ENCODE measurements at regions not wholly inside any gene's neighbourhood (a gene's known extent, or its start where the extent isn't known, plus 50 kb on each side); places are given as distances from the start of the nearest gene placed in this dataset.

- no peak for DNase-seq (ENCODE audit: low read depth, low spot score)
- no peak overlapping the region for H3K27ac Mint-ChIP-seq (ENCODE audit: unreplicated experiment)
These were observed 187.2 kb downstream of the KIT start for GRCh38 chr4:54844911-54845310.

GRCh38 chr4:54843946-54844345 lies 186.2 kb downstream of the KIT start:
- no peak for TF ChIP-seq CTCF (conservative IDR thresholded peaks at IDR 0.05)
- no peaks in the 10 kb centered on the region for H3K36me3 Mint-ChIP-seq (ENCODE audit: low read depth)
- no peaks in the 10 kb centered on the region for H3K9me3 Mint-ChIP-seq
- no peaks in the 10 kb centered on the region for H3K4me1 Mint-ChIP-seq
- H3K4me3 Mint-ChIP-seq, result no peak overlapping the region
- no peak for DNase-seq (ENCODE audit: low read depth, low spot score)
- H3K27ac Mint-ChIP-seq (ENCODE audit: unreplicated experiment), result no peak overlapping the region
- no peaks in the 10 kb centered on the region for H3K27me3 Mint-ChIP-seq (ENCODE audit: low read depth)

More at GRCh38 chr4:54844911-54845310, 187.2 kb downstream of the KIT start:
- TF ChIP-seq CTCF (conservative IDR thresholded peaks at IDR 0.05), result no peak
- Mint-ChIP-seq H3K36me3 (ENCODE audit: low read depth) (no peaks in the 10 kb centered on the region), H3K9me3 (no peaks in the 10 kb centered on the region), H3K4me3 (no peak overlapping the region), H3K4me1 (no peaks in the 10 kb centered on the region), H3K27me3 (ENCODE audit: low read depth) (no peaks in the 10 kb centered on the region)

GRCh38 chr4:54843106-54843505 lies 185.3 kb downstream of the KIT start:
- Mint-ChIP-seq H3K9me3 (no peaks in the 10 kb centered on the region), H3K4me1 (peaks cover 8% of the 10 kb centered on the region), H3K36me3 (ENCODE audit: low read depth) (no peaks in the 10 kb centered on the region), H3K4me3 (no peak overlapping the region), H3K27ac (ENCODE audit: unreplicated experiment) (no peak overlapping the region), H3K27me3 (ENCODE audit: low read depth) (no peaks in the 10 kb centered on the region)
- DNase-seq (ENCODE audit: low read depth, low spot score), result no peak
- TF ChIP-seq CTCF (conservative IDR thresholded peaks at IDR 0.05), result no peak

GRCh38 chr4:54842656-54843055 lies 184.9 kb downstream of the KIT start:
- H3K27me3 Mint-ChIP-seq (ENCODE audit: low read depth), result no peaks in the 10 kb centered on the region
- H3K4me3 Mint-ChIP-seq, result no peak overlapping the region
- no peak for DNase-seq (ENCODE audit: low read depth, low spot score)
- no peaks in the 10 kb centered on the region for H3K36me3 Mint-ChIP-seq (ENCODE audit: low read depth)
- TF ChIP-seq CTCF (conservative IDR thresholded peaks at IDR 0.05), result no peak
- peaks cover 13% of the 10 kb centered on the region for H3K4me1 Mint-ChIP-seq
- H3K9me3 Mint-ChIP-seq, result no peaks in the 10 kb centered on the region
- no peak overlapping the region for H3K27ac Mint-ChIP-seq (ENCODE audit: unreplicated experiment)

- no peak for TF ChIP-seq CTCF (conservative IDR thresholded peaks at IDR 0.05)
- Mint-ChIP-seq H3K36me3 (ENCODE audit: low read depth) (no peaks in the 10 kb centered on the region), H3K27me3 (ENCODE audit: low read depth) (no peaks in the 10 kb centered on the region), H3K4me1 (peaks cover 17% of the 10 kb centered on the region), H3K4me3 (no peak overlapping the region), H3K9me3 (no peaks in the 10 kb centered on the region), H3K27ac (ENCODE audit: unreplicated experiment) (no peak overlapping the region)
- DNase-seq (ENCODE audit: low read depth, low spot score), result no peak
These were observed 184.5 kb downstream of the KIT start for GRCh38 chr4:54842226-54842625.

Data from neural crest cell (in vitro differentiated cells).